SK-N-SH treated with all-trans-retinoic acid at 6 μM for 48 hours (cell line): ENCODE measurements at regions not wholly inside any gene's neighbourhood (a gene's known extent, or its start where the extent isn't known, plus 50 kb on each side); places are given as distances from the start of the nearest gene placed in this dataset.

Experiments
- ARNTL ChIP-seq: fragments of 450-650 bp; formaldehyde crosslinking; IDR thresholded peaks from 2 replicates; pipeline ENCODE4 v1.5.0; 2020; ENCODE audit warnings: low read depth, mild to moderate bottlenecking, moderate library complexity, borderline replicate concordance
- CREB5 ChIP-seq: fragments of 250-450 bp; sonication (Bioruptor Pico); IDR thresholded peaks from 2 replicates; pipeline ENCODE4 v1.5.1; 2020; ENCODE audit warnings: low read depth, mild to moderate bottlenecking, moderate library complexity
- PATZ1 ChIP-seq: fragments of 250-450 bp; sonication (Bioruptor Pico); IDR thresholded peaks from 2 replicates; pipeline ENCODE4 v1.8.0; 2020; ENCODE audit warnings: mild to moderate bottlenecking, moderate library complexity, borderline replicate concordance
- POU6F1 ChIP-seq: fragments of 250-450 bp; sonication (Bioruptor Pico); IDR thresholded peaks from 2 replicates; pipeline ENCODE4 v1.8.0; 2021; ENCODE audit warnings: low read depth, mild to moderate bottlenecking, moderate library complexity, borderline replicate concordance
- TCF4 ChIP-seq: fragments of 250-450 bp; sonication (Bioruptor Pico); IDR thresholded peaks from 2 replicates; pipeline ENCODE4 v1.8.0; 2021; ENCODE audit warnings: mild to moderate bottlenecking, moderate library complexity, borderline replicate concordance
- ZC3H10 ChIP-seq: fragments of 250-450 bp; sonication (Bioruptor Pico); IDR thresholded peaks from 2 replicates; pipeline ENCODE4 v1.5.1; 2021; ENCODE audit warnings: mild to moderate bottlenecking, moderate library complexity
- ZFP3 ChIP-seq: fragments of 250-450 bp; sonication (Bioruptor Pico); IDR thresholded peaks from 2 replicates; pipeline ENCODE4 v1.5.0; 2020; ENCODE audit warnings: mild to moderate bottlenecking, moderate library complexity
- ZFP30 ChIP-seq: fragments of 450-650 bp; formaldehyde crosslinking; IDR thresholded peaks from 2 replicates; pipeline ENCODE4 v1.5.0; 2022; ENCODE audit warnings: mild to moderate bottlenecking, moderate library complexity
- ZNF8 ChIP-seq: fragments of 450-650 bp; formaldehyde crosslinking; IDR thresholded peaks from 2 replicates; pipeline ENCODE4 v1.5.0; 2020; ENCODE audit warnings: mild to moderate bottlenecking, moderate library complexity

DNA sequence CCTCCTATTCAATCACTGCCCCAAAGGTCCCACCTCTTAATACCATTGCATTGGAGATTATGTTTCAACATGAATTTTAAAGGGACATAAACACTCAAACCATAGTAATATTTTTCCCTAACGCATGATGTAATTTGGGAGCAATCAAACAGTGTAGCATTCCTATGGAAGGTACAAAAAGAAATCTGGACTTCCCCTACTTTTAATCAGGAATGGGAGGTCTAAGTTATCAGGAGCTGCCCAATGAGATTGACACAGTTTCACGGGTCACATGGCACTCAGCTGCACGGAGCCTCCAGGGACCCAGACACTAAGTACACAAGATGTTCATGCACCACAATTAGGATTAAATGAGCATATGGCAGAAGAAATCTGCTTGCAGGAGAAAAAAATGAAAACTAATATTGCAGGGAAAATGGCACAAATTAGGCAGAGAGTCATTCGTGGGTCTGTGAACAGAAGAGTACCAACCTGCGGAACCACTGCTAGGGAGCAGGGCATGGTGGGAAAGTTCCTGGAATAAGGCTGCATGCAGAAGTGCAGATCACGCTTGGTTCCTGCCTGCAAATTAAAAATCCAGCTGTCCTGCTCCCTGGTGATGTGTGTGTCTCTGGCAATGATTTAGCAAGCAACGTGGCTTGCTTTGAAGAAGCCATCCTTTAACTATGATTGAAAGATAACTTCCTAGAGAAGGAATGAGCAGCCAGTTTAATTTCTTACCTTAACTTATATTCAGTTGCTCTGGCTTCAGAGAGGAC, 326.6 kb upstream of the ID2 start:
- no peak for TF ChIP-seq POU6F1 (CRISPR knock-in tag)
- no peak for TF ChIP-seq TCF4 (CRISPR knock-in tag)
- no peak for TF ChIP-seq ZFP30 (CRISPR knock-in tag)
- no peak for TF ChIP-seq ARNTL
- TF ChIP-seq ZNF8 (CRISPR knock-in tag), result no peak
- TF ChIP-seq CREB5 (CRISPR knock-in tag), result no peak
- no peak for TF ChIP-seq ZC3H10 (CRISPR knock-in tag)
- TF ChIP-seq ZFP3 (CRISPR knock-in tag), result no peak
- TF ChIP-seq PATZ1, result no peak
